Endodermal cell (in vitro differentiated cells): ENCODE measurements at regions not wholly inside any gene's neighbourhood (a gene's known extent, or its start where the extent isn't known, plus 50 kb on each side); places are given as distances from the start of the nearest gene placed in this dataset.

Experiments
- DNase-seq: peaks from one replicate; pipeline ENCODE4 v3.0.0-alpha.2; 2017
- H3K27ac ChIP-seq: 2 replicates; pipeline ENCODE4 v1.5.1; 2013; ENCODE audit warnings: mild to moderate bottlenecking, low read depth, low read length, moderate library complexity
- H3K27me3 ChIP-seq: 2 replicates; pipeline ENCODE4 v1.6.1; 2013; ENCODE audit warnings: mild to moderate bottlenecking, low read length, moderate library complexity; ENCODE audit not compliant: insufficient read depth, control insufficient read depth, poor library complexity, severe bottlenecking
- H3K36me3 ChIP-seq: 2 replicates; pipeline ENCODE4 v1.7.0; 2013; ENCODE audit warnings: mild to moderate bottlenecking, low read length, moderate library complexity; ENCODE audit not compliant: control insufficient read depth, insufficient read depth
- H3K4me1 ChIP-seq: one replicate; pipeline ENCODE4 v1.7.0; 2013; ENCODE audit warnings: low read length; ENCODE audit not compliant: control insufficient read depth, insufficient read depth
- H3K4me3 ChIP-seq: 2 replicates; pipeline ENCODE4 v1.5.1; 2013; ENCODE audit warnings: mild to moderate bottlenecking, low read length, moderate library complexity
- H3K9ac ChIP-seq: 2 replicates; pipeline ENCODE4 v1.6.1; 2013; ENCODE audit warnings: mild to moderate bottlenecking, low read length, moderate library complexity; ENCODE audit not compliant: poor library complexity, severe bottlenecking; ENCODE audit errors: extremely low read depth
- H3K9me3 ChIP-seq: 2 replicates; pipeline ENCODE4 v1.6.1; 2013; ENCODE audit warnings: mild to moderate bottlenecking, low read length, moderate library complexity; ENCODE audit not compliant: control insufficient read depth
- H3K27ac Mint-ChIP-seq: 2 replicates; pipeline ENCODE4 v1.8.0; 2020; ENCODE audit warnings: mixed read lengths
- H3K27me3 Mint-ChIP-seq: 2 replicates; pipeline ENCODE4 v1.8.0; 2021; ENCODE audit warnings: mild to moderate bottlenecking, mixed read lengths; ENCODE audit not compliant: insufficient read depth
- H3K36me3 Mint-ChIP-seq: 2 replicates; pipeline ENCODE4 v1.8.0; 2020; ENCODE audit warnings: low read depth, mixed read lengths
- H3K4me1 Mint-ChIP-seq: 2 replicates; pipeline ENCODE4 v1.8.0; 2020; ENCODE audit warnings: mixed read lengths
- H3K4me3 Mint-ChIP-seq: 2 replicates; pipeline ENCODE4 v1.8.0; 2020; ENCODE audit warnings: mild to moderate bottlenecking, moderate library complexity, mixed read lengths
- H3K9me3 Mint-ChIP-seq: 2 replicates; pipeline ENCODE4 v1.8.0; 2020; ENCODE audit warnings: mild to moderate bottlenecking, mixed read lengths
- whole genome bisulfite sequencing, 2 experiments: methylation state at CpG; one replicate each; pipeline versions ENCODE4 v1.1.5 to v1.1.7; 2013; ENCODE audit warnings: missing lambda C conversion rate in 2 of 2, mixed read lengths in 1 of 2; ENCODE audit not compliant: insufficient coverage in 1 of 2, insufficient read length in 1 of 2; 5-methylcytosine and 5-hydroxymethylcytosine counted together
- TF ChIP-seq, protein P1 (sequence below): fragments of 200-600 bp; sonication (generic); conservative IDR thresholded peaks from 2 replicates; pipeline ENCODE4 v1.5.0; 2021; ENCODE audit warnings: antibody characterized with exemption, mild to moderate bottlenecking

DNA sequence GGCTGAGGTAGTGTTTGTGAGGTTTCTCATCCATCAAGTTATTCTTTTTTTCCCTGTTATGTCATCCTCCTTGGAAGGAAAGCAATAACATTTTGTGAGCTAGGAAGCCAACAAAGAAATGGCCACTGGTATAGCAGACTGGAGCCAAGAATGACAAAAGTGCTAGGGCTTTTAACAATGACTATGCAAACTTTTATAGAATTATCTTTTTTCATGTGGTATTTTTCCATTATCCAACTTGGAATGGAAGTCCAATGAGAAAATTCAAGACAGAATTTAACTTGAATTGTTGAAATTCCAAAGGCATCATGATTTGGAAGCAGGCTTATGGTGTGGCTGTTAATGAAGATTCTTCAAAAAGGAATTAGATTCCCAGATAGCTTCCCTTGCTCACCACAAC, 216.4 kb upstream of the PDGFD start:
- Histone ChIP-seq H3K9ac (no peak overlapping the region), H3K4me1 (no peaks in the 10 kb centered on the region), H3K4me3 (no peak overlapping the region), H3K27ac (no peak overlapping the region), H3K9me3 (no peaks in the 10 kb centered on the region), H3K27me3 (no peaks in the 10 kb centered on the region), H3K36me3 (no peaks in the 10 kb centered on the region)
- H3K9me3 Mint-ChIP-seq, result no peaks in the 10 kb centered on the region
- no peak for DNase-seq
- no peaks in the 10 kb centered on the region for H3K4me1 Mint-ChIP-seq
- no peaks in the 10 kb centered on the region for H3K36me3 Mint-ChIP-seq
- H3K4me3 Mint-ChIP-seq, result no peak overlapping the region
- TF ChIP-seq, protein P1, sequence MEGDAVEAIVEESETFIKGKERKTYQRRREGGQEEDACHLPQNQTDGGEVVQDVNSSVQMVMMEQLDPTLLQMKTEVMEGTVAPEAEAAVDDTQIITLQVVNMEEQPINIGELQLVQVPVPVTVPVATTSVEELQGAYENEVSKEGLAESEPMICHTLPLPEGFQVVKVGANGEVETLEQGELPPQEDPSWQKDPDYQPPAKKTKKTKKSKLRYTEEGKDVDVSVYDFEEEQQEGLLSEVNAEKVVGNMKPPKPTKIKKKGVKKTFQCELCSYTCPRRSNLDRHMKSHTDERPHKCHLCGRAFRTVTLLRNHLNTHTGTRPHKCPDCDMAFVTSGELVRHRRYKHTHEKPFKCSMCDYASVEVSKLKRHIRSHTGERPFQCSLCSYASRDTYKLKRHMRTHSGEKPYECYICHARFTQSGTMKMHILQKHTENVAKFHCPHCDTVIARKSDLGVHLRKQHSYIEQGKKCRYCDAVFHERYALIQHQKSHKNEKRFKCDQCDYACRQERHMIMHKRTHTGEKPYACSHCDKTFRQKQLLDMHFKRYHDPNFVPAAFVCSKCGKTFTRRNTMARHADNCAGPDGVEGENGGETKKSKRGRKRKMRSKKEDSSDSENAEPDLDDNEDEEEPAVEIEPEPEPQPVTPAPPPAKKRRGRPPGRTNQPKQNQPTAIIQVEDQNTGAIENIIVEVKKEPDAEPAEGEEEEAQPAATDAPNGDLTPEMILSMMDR, result no peak
- no peaks in the 10 kb centered on the region for H3K27me3 Mint-ChIP-seq
- H3K27ac Mint-ChIP-seq, result no peak overlapping the region

DNA sequence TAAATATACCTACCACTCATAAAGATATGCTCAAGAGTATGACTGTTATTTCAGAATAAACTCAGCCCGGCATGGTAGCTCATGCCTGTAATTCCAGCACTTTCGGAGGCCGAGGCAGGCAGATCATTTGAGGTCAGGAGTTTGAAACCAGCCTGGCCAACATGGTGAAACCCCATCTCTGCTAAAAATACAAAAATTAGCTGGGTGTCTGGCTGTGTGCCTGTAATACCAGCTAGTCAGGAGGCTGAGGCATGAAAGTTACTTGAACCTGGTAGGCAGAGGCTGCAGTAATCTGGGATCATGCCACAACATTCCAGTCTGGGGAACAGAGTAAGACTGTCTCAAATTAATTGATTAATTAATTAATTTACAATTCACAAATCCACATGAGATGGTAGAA, 208.2 kb upstream of the PDGFD start:
- H3K27me3 ChIP-seq, result no peaks in the 10 kb centered on the region
- no peaks in the 10 kb centered on the region for H3K36me3 ChIP-seq
- no peak overlapping the region for H3K9ac ChIP-seq
- no peak overlapping the region for H3K27ac ChIP-seq
- Mint-ChIP-seq H3K4me3 (no peak overlapping the region), H3K27me3 (no peaks in the 10 kb centered on the region), H3K27ac (no peak overlapping the region), H3K36me3 (no peaks in the 10 kb centered on the region), H3K9me3 (no peaks in the 10 kb centered on the region), H3K4me1 (no peaks in the 10 kb centered on the region)
- 88 to 100% methylated on average over 3 of the region's 3 CpGs for WGBS, 2 experiments
- H3K9me3 ChIP-seq, result no peaks in the 10 kb centered on the region
- H3K4me3 ChIP-seq, result no peak overlapping the region
- TF ChIP-seq, protein P1, result no peak
- H3K4me1 ChIP-seq, result no peaks in the 10 kb centered on the region
- no peak for DNase-seq

DNA sequence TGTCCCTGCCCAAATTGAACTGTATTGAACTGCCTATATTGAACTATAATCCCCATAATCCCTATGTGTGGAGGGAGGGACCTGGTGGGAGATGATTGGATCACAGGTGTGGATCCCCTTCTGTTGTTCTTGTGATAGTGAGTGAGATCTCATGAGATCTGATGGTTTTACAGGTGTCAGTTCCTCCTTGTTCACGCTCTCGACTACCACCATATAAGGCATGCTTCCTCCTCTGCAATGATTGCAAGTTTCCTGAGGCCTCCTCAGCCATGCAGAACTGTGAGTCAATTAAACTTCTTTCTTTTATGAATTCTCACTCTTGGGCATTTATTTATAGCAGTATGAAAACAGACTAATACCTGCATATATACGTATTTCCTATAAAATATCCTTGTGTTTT, 206.5 kb upstream of the PDGFD start:
- H3K9ac ChIP-seq, result no peak overlapping the region
- H3K4me1 ChIP-seq, result no peaks in the 10 kb centered on the region
- H3K9me3 ChIP-seq, result no peaks in the 10 kb centered on the region
- TF ChIP-seq, protein P1, result no peak
- no peak for DNase-seq
- Mint-ChIP-seq H3K36me3 (no peaks in the 10 kb centered on the region), H3K4me1 (no peaks in the 10 kb centered on the region), H3K27me3 (no peaks in the 10 kb centered on the region), H3K27ac (no peak overlapping the region), H3K4me3 (no peak overlapping the region), H3K9me3 (peaks cover 8% of the 10 kb centered on the region)
- no peaks in the 10 kb centered on the region for H3K27me3 ChIP-seq
- WGBS, 2 experiments, result 92 to 98% methylated on average over 2 of the region's 3 CpGs
- H3K4me3 ChIP-seq, result no peak overlapping the region
- H3K27ac ChIP-seq, result no peak overlapping the region
- H3K36me3 ChIP-seq, result no peaks in the 10 kb centered on the region
